PC-9 (cell line): ENCODE measurements at regions not wholly inside any gene's neighbourhood (a gene's known extent, or its start where the extent isn't known, plus 50 kb on each side); places are given as distances from the start of the nearest gene placed in this dataset.
A peak's percentile ranks its signal among the peaks of the same experiment; 100 is the strongest.

Experiments
- BruUV-seq: library from RNA; stranded (reverse); fragments of 400-500 nt; replicated peaks from 2 replicates; lab custom pipeline; 2021; lab: Mats Ljungman, UMichigan
- CTCF ChIA-PET: fragments of 300-600 bp; sonication (Branson Sonifier 250); formaldehyde crosslinking; loops from one replicate; lab custom pipeline; 2022; ENCODE audit warnings: antibody characterized with exemption; lab: Charles Lee
- POLR2A ChIA-PET: fragments of 300-600 bp; sonication (Branson Sonifier 250); formaldehyde crosslinking; loops from one replicate; lab custom pipeline; 2022; ENCODE audit warnings: antibody characterized with exemption; ENCODE audit not compliant: unreplicated experiment; lab: Charles Lee
- DNase-seq, 2 experiments: peaks; one replicate each; pipeline versions ENCODE4 v3.0.0 to v3.0.0-alpha.2; 2015 to 2022; ENCODE audit warnings: mixed read lengths in 1 of 2
- H2AFZ ChIP-seq: fragments of 200-600 bp; sonication (generic); 2 replicates; pipeline ENCODE4 v1.8.1; 2017; ENCODE audit warnings: antibody characterized with exemption
- H3F3A ChIP-seq: fragments of 200-600 bp; sonication (generic); 2 replicates; pipeline ENCODE4 v1.8.1; 2017; ENCODE audit warnings: antibody characterized with exemption, mild to moderate bottlenecking, low read depth; ENCODE audit not compliant: insufficient read depth
- H3K27ac ChIP-seq: fragments of 200-600 bp; sonication (generic); 2 replicates; pipeline ENCODE4 v1.6.1; 2016; ENCODE audit warnings: mixed run types
- H3K27me3 ChIP-seq: fragments of 200-600 bp; sonication (generic); 2 replicates; pipeline ENCODE4 v1.6.1; 2016; ENCODE audit warnings: low read depth, mixed run types; ENCODE audit not compliant: insufficient read depth
- H3K36me3 ChIP-seq: fragments of 200-600 bp; sonication (generic); 2 replicates; pipeline ENCODE4 v1.6.1; 2016; ENCODE audit warnings: low read depth, mixed run types
- H3K4me1 ChIP-seq: fragments of 200-600 bp; sonication (generic); replicated peaks from 2 replicates; pipeline ENCODE4 v1.6.1; 2016; ENCODE audit warnings: mixed run types; ENCODE audit not compliant: insufficient read depth
- H3K4me2 ChIP-seq: fragments of 200-600 bp; sonication (generic); 2 replicates; pipeline ENCODE4 v1.6.1; 2017; ENCODE audit warnings: mixed run types
- H3K4me3 ChIP-seq: fragments of 200-600 bp; sonication (generic); 2 replicates; pipeline ENCODE4 v1.6.1; 2016; ENCODE audit warnings: mixed run types
- H3K79me2 ChIP-seq: fragments of 200-600 bp; sonication (generic); 2 replicates; pipeline ENCODE4 v1.6.1; 2017; ENCODE audit warnings: low read depth, mixed run types
- H3K9me2 ChIP-seq: fragments of 200-600 bp; sonication (generic); 2 replicates; pipeline ENCODE4 v1.8.1; 2017; ENCODE audit warnings: mild to moderate bottlenecking; ENCODE audit not compliant: insufficient read depth
- H3K9me3 ChIP-seq: fragments of 200-600 bp; sonication (generic); 2 replicates; pipeline ENCODE4 v1.8.1; 2016; ENCODE audit warnings: low read depth; ENCODE audit not compliant: insufficient read depth
- H4K20me1 ChIP-seq: fragments of 200-600 bp; sonication (generic); 2 replicates; pipeline ENCODE4 v1.8.1; 2017; ENCODE audit not compliant: insufficient read depth
- CTCF ChIP-seq: fragments of 200-600 bp; sonication (generic); conservative IDR thresholded peaks from 2 replicates; pipeline ENCODE4 v1.6.1; 2017; ENCODE audit warnings: mixed run types, antibody characterized with exemption, mild to moderate bottlenecking, moderate library complexity
- EZH2 ChIP-seq: fragments of 200-600 bp; sonication (generic); IDR thresholded peaks from 2 replicates; pipeline ENCODE4 v1.8.0; 2017; ENCODE audit warnings: antibody characterized with exemption, low read depth
- intact Hi-C: fragments of 100-400 bp; cut with micrococcal nuclease; formaldehyde crosslinking; loops from one replicate; pipeline ENCODE4 v1.10.0; 2022; ENCODE audit not compliant: unreplicated experiment

- TF ChIP-seq CTCF = no peak
- no peak for TF ChIP-seq EZH2
Observed at GRCh38 chr2:47990503-47990902, 84.2 kb upstream of the FBXO11 start.

GRCh38 chr2:47992671-47993070, 86.4 kb upstream of the FBXO11 start:
- H3F3A ChIP-seq = no peaks in the 10 kb centered on the region
- H3K4me1 ChIP-seq = no peaks in the 10 kb centered on the region
- ChIA-PET CTCF (no interaction called here), POLR2A (no interaction called here)
- no peaks in the 10 kb centered on the region for H3K9me2 ChIP-seq
- no peaks in the 10 kb centered on the region for H3K79me2 ChIP-seq
- no peak overlapping the region for H2AFZ ChIP-seq
- peak in 1 of 2 experiments; percentile 18 for DNase-seq
- intact Hi-C loops = no loop called here
- H3K4me2 ChIP-seq = no peak overlapping the region
- H3K27ac ChIP-seq = no peak overlapping the region
- no TSS peak for BruUV-seq
- no peaks in the 10 kb centered on the region for H4K20me1 ChIP-seq
- H3K4me3 ChIP-seq = no peak overlapping the region
- H3K9me3 ChIP-seq = no peaks in the 10 kb centered on the region
- TF ChIP-seq EZH2 (no peak), CTCF (no peak)
- H3K27me3 ChIP-seq = no peaks in the 10 kb centered on the region
- no peaks in the 10 kb centered on the region for H3K36me3 ChIP-seq

More at GRCh38 chr2:47990503-47990902, 84.2 kb upstream of the FBXO11 start:
- H3K79me2 ChIP-seq = no peaks in the 10 kb centered on the region
- H4K20me1 ChIP-seq = no peaks in the 10 kb centered on the region
- no peaks in the 10 kb centered on the region for H3K27me3 ChIP-seq
- no peaks in the 10 kb centered on the region for H3K9me2 ChIP-seq
- no TSS peak for BruUV-seq
- H3K4me3 ChIP-seq = no peak overlapping the region
- no peak overlapping the region for H2AFZ ChIP-seq
- no peaks in the 10 kb centered on the region for H3F3A ChIP-seq
- H3K27ac ChIP-seq = no peak overlapping the region
- H3K9me3 ChIP-seq = no peaks in the 10 kb centered on the region
- no peak for DNase-seq
- CTCF ChIA-PET = no interaction called here
- H3K36me3 ChIP-seq = no peaks in the 10 kb centered on the region
- no peaks in the 10 kb centered on the region for H3K4me1 ChIP-seq
- H3K4me2 ChIP-seq = no peak overlapping the region
- intact Hi-C loops = no loop called here
- POLR2A ChIA-PET = no interaction called here

- BruUV-seq = no TSS peak
- DNase-seq = peak in 1 of 2 experiments; percentile 21
- no peak for TF ChIP-seq EZH2
- TF ChIP-seq CTCF = no peak
- Histone ChIP-seq H2AFZ (no peak overlapping the region; the same call in 1 of the 2 replicates), H3K9me3 (no peaks in the 10 kb centered on the region; the same call in 1 of the 2 replicates), H3K9me2 (no peaks in the 10 kb centered on the region), H3K36me3 (no peaks in the 10 kb centered on the region), H4K20me1 (no peaks in the 10 kb centered on the region), H3K4me1 (no peaks in the 10 kb centered on the region), H3K27me3 (no peaks in the 10 kb centered on the region), H3K4me3 (no peak overlapping the region), H3F3A (no peaks in the 10 kb centered on the region), H3K4me2 (no peak overlapping the region), H3K27ac (no peak overlapping the region), H3K79me2 (no peaks in the 10 kb centered on the region)
- intact Hi-C loops = no loop called here
- ChIA-PET CTCF (no interaction called here), POLR2A (no interaction called here)
Observed at GRCh38 chr2:47996808-47997207, 90.5 kb upstream of the FBXO11 start.
